HG02970 (cell line): ENCODE measurements at regions not wholly inside any gene's neighbourhood (a gene's known extent, or its start where the extent isn't known, plus 50 kb on each side); places are given as distances from the start of the nearest gene placed in this dataset.
"Not testable (repeated sequence)": the region's sequence is repeated elsewhere in the genome, so short reads cannot be mapped to it uniquely, and the experiment has no call there.

Experiments used
- ATAC-seq: cut with Tn5 transposase; IDR thresholded peaks from one replicate; pipeline ENCODE4 v1.9.1; 2021; ENCODE audit warnings: mild to moderate bottlenecking, moderate library complexity, moderate number of reproducible peaks; ENCODE audit not compliant: unreplicated experiment, low FRiP score

- ATAC-seq: not testable (repeated sequence)
These were observed 133.0 kb upstream of the PLGLB2 start for GRCh38 chr2:87614829-87615434.

DNA sequence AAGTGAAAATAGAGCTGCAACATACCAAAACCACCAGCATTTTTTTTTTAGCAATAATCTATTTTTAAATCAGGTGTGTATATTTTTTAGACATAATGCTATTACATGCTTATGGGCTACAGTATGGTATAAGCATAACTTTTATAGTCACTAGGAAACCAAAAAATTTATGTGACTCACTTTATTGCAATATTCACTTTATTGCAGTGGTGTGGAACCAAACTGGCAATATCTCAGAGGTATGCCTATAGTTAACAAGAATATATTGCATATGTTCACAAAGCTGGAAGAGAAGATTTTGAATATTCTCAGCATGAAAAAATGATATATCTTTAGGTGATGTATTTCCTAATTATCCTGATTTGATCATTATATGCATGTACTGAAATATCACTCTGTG lies 128.8 kb upstream of the PLGLB2 start:
- ATAC-seq: not testable (repeated sequence)

GRCh38 chr2:87621139-87621538 lies 126.7 kb upstream of the PLGLB2 start:
- not testable (repeated sequence) for ATAC-seq

DNA sequence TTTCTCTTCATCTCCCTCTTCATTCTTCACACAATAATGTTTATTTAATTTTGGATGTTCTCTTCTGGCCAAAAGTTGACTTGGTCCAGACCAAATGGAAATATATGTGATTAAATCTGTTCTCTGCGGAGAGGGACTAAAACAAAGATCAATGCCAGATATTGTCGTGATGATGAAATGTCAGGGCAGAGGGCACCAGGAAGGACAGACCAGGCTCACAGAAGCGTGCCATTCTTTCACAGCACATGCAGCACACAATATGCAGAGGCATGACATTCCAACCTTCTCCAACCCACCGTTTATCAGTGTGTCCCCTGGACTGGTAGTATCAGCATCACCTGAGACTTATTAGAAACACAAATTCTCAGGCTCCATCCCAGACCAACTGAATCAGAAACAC lies 125.2 kb upstream of the PLGLB2 start:
- not testable (repeated sequence) for ATAC-seq

- not testable (repeated sequence) for ATAC-seq
These were observed 118.1 kb upstream of the PLGLB2 start for GRCh38 chr2:87629491-87630458.

- ATAC-seq: not testable (repeated sequence)
These were observed 117.0 kb upstream of the PLGLB2 start for GRCh38 chr2:87630892-87631291.

- not testable (repeated sequence) for ATAC-seq
These were observed 116.5 kb upstream of the PLGLB2 start for GRCh38 chr2:87631402-87631801.

DNA sequence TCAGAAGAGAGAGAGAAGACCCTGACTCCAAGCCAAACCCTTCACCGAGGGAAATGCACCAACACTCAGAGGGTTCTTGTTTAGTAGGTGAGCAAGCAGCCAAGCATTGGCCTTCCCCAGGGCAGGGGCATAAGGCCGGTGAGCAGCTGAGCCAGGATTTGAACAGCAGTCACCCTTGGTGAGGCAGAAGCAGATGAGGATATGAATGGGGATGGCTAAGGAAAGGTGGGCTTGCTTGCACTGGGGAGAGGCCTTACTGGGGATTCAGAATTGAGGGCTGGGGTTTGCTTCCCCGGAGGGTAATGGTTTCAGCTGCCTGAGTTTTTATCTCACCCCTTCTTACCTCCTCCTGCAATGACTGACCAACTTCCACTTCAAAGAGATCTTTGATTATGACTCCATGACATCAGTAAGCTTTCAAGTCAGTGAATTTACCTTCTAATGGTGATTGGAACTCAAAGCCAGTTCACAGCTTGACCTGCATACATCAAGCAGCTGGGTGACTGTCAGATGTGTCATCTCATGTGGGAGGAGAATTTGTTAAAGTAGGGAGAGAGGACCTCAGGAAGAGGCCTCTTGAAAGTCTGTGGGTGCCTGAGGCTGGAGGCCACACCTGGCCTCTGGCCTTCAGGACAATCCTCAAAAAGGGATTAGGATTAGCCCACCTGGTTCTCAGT lies 114.5 kb upstream of the PLGLB2 start:
- not testable (repeated sequence) for ATAC-seq

- not testable (repeated sequence) for ATAC-seq
These were observed 113.8 kb upstream of the PLGLB2 start for GRCh38 chr2:87634106-87634505.

DNA sequence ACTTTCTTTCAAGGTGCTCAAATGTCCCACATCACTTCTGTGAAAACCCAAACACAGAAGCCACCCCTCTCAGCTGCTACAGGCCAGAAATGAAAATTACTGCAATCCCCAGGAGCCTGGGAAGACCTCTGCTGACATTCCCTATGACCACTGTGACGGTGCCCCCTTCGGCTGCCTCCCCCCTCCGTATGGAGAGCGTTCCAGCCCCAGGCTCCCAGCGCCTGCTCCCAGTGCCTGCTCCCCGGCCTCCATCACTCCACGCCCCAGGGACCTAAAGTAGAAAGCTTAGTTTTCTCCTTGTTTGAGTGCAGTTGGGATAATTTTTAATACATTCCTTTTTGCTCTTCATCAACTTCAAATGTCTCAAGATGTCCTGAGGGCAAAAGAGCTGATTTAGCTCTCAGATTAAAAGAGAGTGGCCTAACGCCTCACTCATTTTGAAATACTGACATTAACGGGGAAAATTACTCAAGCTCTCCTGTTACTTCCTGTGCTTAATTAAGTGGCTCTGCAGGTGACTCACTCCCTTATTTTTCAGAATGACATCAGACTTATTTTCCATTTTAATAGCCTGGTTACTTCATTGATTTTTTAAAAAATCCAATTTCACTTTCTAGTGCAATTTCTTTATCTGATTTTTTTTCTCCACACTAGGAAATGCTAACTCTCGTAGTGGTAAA lies 112.8 kb upstream of the PLGLB2 start:
- ATAC-seq: not testable (repeated sequence)

DNA sequence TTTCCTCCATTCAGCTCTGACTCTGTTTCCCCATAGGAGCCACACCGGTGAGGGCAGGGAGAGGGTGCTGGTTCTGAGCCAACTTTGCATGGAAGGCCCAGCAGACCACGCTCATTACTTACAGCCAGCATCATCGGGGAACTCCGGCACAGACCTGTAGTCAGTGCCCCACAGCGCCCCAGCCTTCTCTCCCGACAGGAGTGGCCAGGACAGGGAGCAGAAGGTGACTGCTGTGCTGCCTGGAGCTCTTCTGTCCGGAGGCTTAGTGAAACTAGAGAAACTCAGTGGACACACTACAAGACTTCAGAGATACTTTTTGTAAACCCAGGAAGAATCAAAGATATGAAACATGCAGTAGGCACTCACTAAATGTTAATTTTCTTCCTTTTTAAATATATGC lies 111.6 kb upstream of the PLGLB2 start:
- ATAC-seq: not testable (repeated sequence)

DNA sequence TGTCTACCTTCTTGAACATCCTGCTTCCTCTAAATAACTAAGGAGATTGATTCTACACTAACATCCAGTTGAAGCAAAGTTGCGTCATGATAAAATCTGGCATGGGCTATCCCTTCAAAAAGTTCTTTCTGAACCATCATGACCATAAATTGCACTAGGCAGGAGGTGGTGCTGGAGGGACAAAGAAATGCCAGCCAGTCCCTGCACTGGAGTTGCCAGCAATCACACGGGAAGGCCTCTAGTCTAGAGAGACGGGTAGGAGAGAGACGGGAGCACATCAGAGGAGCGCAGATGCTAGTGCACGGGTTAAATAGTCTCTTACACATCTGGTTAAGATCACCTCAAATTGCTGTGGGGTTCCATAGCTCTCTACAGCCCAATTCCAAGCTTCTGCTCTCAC lies 111.2 kb upstream of the PLGLB2 start:
- not testable (repeated sequence) for ATAC-seq

GRCh38 chr2:87637249-87637990 lies 110.5 kb upstream of the PLGLB2 start:
- not testable (repeated sequence) for ATAC-seq

DNA sequence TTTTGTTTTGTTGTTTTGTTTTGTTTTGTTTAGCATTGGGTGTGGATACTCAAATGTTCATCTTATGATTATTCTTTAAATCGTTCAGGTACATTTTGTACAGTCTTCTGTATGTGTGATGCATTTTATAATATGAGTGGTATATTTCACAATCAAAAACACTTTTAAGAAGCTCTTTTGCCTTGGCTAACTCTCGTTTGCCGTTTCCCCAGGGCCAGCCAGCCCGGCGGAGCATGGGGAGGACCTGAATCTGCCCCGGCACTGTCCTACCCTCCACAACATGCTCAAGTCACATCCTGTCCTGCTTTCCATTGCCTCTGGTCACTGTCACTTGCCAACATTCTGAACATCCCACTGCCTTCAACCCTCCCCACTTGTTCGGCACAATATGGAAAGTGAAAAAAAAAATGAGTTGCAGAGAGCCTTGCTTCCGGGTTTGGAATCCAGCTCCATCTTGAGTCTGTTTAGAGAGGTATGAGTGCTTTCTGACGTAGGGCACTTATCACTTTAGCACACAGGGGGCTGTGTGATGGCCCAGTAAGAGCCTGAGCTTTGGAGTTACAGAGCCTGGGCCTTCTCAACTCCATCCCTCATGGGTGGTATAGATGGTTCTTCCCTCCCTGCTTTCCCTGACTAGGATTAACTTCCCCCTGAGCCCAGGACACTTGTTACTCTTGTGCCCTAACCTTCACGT lies 109.6 kb upstream of the PLGLB2 start:
- not testable (repeated sequence) for ATAC-seq

DNA sequence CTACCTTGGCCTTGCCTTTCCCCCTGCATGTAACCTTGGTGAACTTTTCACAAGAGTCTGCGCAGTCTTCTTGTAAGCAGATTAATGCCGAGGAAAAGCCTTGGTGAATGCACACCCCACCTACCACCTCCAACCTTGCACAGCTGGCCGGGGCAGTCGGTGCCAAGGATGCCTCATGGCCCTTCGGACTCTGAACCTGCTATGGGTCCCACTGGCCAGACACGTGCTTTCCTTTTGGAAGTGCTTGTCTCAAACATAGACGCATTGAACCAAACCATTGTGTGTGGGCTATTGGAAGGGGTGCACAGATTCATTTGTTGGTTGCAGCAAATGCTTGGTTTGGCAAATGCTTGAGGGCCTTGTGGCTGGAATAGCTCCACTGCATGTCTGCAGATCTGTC lies 109.0 kb upstream of the PLGLB2 start:
- ATAC-seq: not testable (repeated sequence)

DNA sequence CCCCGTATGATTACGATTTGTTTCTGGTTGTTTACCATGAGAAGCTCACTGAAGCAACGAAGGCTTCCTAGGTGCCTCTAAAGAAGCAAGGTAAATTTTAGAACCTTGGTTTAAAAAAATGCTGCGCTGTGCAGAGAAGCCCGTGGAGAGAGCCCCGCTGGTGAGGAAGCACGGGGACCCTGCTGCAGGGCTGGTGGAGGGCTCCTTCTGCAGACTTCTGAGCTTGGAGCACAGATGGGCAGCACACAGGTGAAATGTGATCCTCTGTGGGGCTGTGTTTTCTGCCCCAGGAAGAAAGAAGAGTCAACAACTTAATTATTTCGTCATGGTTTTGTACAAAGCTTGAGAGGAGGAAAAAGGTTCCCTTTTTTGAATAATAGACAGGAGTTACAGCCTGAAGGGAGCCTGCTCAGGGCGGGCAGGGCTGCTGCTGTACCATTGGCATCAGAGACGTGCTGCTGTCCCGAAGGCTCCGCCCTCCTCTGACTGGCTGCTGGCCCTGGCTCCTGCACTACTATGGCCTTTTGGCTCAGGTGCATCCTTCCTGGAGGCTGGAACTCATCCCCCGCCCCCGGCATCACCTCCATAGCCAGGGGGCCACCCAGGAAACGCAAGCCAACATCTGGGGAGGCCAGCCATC lies 108.0 kb upstream of the PLGLB2 start:
- not testable (repeated sequence) for ATAC-seq

DNA sequence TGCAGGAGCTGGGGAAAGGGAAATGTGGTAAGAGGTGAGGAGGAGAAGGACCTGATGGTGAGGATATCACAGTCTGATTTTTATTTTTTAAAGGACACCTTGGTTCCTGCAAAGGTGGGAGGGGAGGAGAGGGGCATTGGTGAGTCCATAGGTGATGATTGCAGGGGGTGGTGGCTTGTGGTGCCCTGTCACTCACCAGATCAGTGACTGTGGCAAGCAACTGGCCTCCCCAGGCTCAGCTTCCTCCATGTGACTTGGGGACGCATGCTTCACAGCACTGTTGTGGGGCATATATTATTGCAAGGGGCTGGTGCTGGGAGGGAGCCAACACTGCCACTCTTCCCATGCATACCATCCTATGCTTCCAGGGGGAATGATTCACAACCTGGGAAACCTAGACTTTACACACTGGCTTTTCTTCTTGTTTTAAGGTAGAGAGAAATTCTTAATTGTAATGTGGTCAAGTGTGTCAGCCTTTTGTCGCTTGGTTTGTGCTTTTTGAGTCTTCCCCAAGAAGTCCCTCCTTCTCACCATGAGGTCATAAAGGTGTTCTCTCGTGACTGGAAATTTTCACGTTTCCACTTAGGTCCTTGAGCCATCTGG lies 106.8 kb upstream of the PLGLB2 start:
- ATAC-seq: not testable (repeated sequence)

GRCh38 chr2:87643165-87643564 lies 104.7 kb upstream of the PLGLB2 start:
- not testable (repeated sequence) for ATAC-seq
